ENCODE measurements at regions not wholly inside any gene's neighbourhood (a gene's known extent, or its start where the extent isn't known, plus 50 kb on each side); places are given as distances from the start of the nearest gene placed in this dataset.
"Not testable (repeated sequence)": the region's sequence is repeated elsewhere in the genome, so short reads cannot be mapped to it uniquely, and the experiment has no call there.

GRCh38 chr21:14753466-14754258, 207.5 kb upstream of the SAMSN1 start:
- DNase-seq: no peak

GRCh38 chr21:14753069-14753465, 207.0 kb upstream of the SAMSN1 start:
- DNase-seq: no peak

GRCh38 chr21:14752345-14752909, 206.3 kb upstream of the SAMSN1 start:
- DNase-seq: no peak

- DNase-seq: no peak
These were observed 205.7 kb upstream of the SAMSN1 start for GRCh38 chr21:14751602-14752344.

GRCh38 chr21:14751011-14751410, 204.9 kb upstream of the SAMSN1 start:
- no peak for DNase-seq

GRCh38 chr21:14750041-14750440, 203.9 kb upstream of the SAMSN1 start:
- DNase-seq: no peak

- no peak for DNase-seq
These were observed 202.5 kb upstream of the SAMSN1 start for GRCh38 chr21:14748662-14749061.

- DNase-seq: no peak
These were observed 198.3 kb upstream of the SAMSN1 start for GRCh38 chr21:14744368-14744767.

- no peak for DNase-seq
These were observed 196.0 kb upstream of the SAMSN1 start for GRCh38 chr21:14742119-14742518.

- DNase-seq: no peak
These were observed 195.1 kb upstream of the SAMSN1 start for GRCh38 chr21:14741256-14741655.

GRCh38 chr21:14740692-14741091, 194.6 kb upstream of the SAMSN1 start:
- DNase-seq: no peak

- DNase-seq: no peak
These were observed 194.0 kb upstream of the SAMSN1 start for GRCh38 chr21:14740116-14740515.

- no peak for DNase-seq
These were observed 193.5 kb upstream of the SAMSN1 start for GRCh38 chr21:14739590-14739989.

GRCh38 chr21:14738576-14738975, 192.5 kb upstream of the SAMSN1 start:
- not testable (repeated sequence) for DNase-seq

- DNase-seq: no peak
These were observed 191.8 kb upstream of the SAMSN1 start for GRCh38 chr21:14737922-14738321.

GRCh38 chr21:14737284-14737691, 191.2 kb upstream of the SAMSN1 start:
- no peak for DNase-seq

- no peak for DNase-seq
These were observed 190.6 kb upstream of the SAMSN1 start for GRCh38 chr21:14736672-14737071.

GRCh38 chr21:14736162-14736561, 190.0 kb upstream of the SAMSN1 start:
- no peak for DNase-seq

GRCh38 chr21:14734833-14735232, 188.7 kb upstream of the SAMSN1 start:
- no peak for DNase-seq

GRCh38 chr21:14734191-14734590, 188.1 kb upstream of the SAMSN1 start:
- DNase-seq: no peak

GRCh38 chr21:14725219-14725618, 179.1 kb upstream of the SAMSN1 start:
- DNase-seq: no peak

GRCh38 chr21:14722841-14723483, 176.8 kb upstream of the SAMSN1 start:
- DNase-seq: no peak

- no peak for DNase-seq
These were observed 174.1 kb upstream of the SAMSN1 start for GRCh38 chr21:14720237-14720636.

Measured in left hindlimb (tissue), 1 donor.